Esophagus squamous epithelium (tissue), 4 donors: ENCODE measurements at regions not wholly inside any gene's neighbourhood (a gene's known extent, or its start where the extent isn't known, plus 50 kb on each side); places are given as distances from the start of the nearest gene placed in this dataset.

ENCODE experiments used
- POLR2A ChIP-seq, 4 donors: fragments of 450-650 bp; IDR thresholded peaks; one replicate each; pipeline ENCODE4 v1.6.1; 2017; ENCODE audit warnings: antibody characterized with exemption in 4 of 4, mild to moderate bottlenecking in 4 of 4, moderate library complexity in 3 of 4
- TF ChIP-seq, protein P1 (sequence below), 6 experiments: fragments of 450-650 bp in 4 of 6; fragments of 200-600 bp in 2 of 6; sonication (generic) in 2 of 6; IDR thresholded peaks; one replicate each; pipeline ENCODE4 v1.5.1; 2016 to 2019; ENCODE audit warnings: antibody characterized with exemption in 6 of 6, mild to moderate bottlenecking in 4 of 6, moderate library complexity in 4 of 6

DNA sequence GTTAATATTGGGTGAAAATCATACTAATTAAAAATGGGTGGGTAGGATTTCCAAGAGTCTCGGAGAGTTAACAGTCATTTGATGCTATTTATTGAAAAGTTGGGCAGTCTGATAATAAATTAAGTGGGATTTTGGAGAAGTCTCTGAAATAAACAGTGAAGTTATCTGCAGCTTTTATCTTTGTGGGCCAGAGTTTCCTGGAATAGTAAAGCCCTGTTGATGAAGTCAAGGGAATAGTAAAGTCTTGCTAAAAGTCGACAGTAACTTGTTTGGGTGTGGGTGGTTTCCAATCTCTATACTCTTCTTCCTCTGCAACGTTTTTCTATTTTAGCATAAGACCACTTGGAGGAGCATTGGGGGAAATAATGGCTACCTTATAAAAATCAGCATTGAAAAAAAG, 493.6 kb downstream of the EPM2A start:
- TF ChIP-seq, protein P1, sequence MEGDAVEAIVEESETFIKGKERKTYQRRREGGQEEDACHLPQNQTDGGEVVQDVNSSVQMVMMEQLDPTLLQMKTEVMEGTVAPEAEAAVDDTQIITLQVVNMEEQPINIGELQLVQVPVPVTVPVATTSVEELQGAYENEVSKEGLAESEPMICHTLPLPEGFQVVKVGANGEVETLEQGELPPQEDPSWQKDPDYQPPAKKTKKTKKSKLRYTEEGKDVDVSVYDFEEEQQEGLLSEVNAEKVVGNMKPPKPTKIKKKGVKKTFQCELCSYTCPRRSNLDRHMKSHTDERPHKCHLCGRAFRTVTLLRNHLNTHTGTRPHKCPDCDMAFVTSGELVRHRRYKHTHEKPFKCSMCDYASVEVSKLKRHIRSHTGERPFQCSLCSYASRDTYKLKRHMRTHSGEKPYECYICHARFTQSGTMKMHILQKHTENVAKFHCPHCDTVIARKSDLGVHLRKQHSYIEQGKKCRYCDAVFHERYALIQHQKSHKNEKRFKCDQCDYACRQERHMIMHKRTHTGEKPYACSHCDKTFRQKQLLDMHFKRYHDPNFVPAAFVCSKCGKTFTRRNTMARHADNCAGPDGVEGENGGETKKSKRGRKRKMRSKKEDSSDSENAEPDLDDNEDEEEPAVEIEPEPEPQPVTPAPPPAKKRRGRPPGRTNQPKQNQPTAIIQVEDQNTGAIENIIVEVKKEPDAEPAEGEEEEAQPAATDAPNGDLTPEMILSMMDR (IDR thresholded peaks at IDR 0.05), result no peak
- no peak for TF ChIP-seq POLR2A (IDR thresholded peaks at IDR 0.05)
